PFSK-1 (cell line): ENCODE measurements at regions not wholly inside any gene's neighbourhood (a gene's known extent, or its start where the extent isn't known, plus 50 kb on each side); places are given as distances from the start of the nearest gene placed in this dataset.

Source experiments
- FOXP2 ChIP-seq: optimal IDR thresholded peaks from 2 replicates; pipeline ENCODE3; 2011; ENCODE audit warnings: borderline replicate concordance, control low read depth, inconsistent platforms; ENCODE audit not compliant: insufficient read depth; ENCODE audit errors: extremely low read length, extremely low read depth
- POLR2AphosphoS5 ChIP-seq: IDR thresholded peaks from 2 replicates; pipeline ENCODE4 v1.6.1; 2012; ENCODE audit warnings: low read depth, mild to moderate bottlenecking, control low read depth, low read length, moderate library complexity
- TAF1 ChIP-seq: IDR thresholded peaks from 2 replicates; pipeline ENCODE4 v1.6.1; 2012; ENCODE audit warnings: low read length, control low read depth, borderline replicate concordance; ENCODE audit not compliant: insufficient read depth
- TF ChIP-seq, protein P1 (sequence below), 2 experiments: IDR thresholded peaks; 2 replicates each; pipeline versions ENCODE4 v1.6.1 to v1.8.0; 2011 to 2012; ENCODE audit warnings: low read depth in 2 of 2, low read length in 2 of 2, control low read depth in 1 of 2, inconsistent platforms in 1 of 2, mild to moderate bottlenecking in 1 of 2, moderate library complexity in 1 of 2; ENCODE audit not compliant: insufficient read depth in 1 of 2

DNA sequence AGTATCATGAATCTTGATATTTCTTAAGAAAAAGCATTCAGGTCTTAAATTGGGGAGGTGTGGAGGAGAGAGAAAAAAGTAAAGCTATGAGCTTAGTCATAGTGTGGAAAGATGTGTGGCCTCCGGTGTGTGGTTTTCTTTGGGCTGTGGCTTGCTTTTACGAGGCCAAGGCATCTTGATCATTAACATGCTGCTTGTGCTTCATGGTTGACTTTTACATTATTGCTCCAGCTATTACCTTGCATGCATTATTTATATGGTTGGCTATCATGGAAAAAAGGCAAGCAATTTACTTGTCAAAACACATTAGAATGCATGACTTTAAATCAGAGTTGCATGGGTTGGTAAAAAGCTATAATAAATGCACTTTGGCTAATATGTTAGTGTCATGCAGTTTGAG, 300.7 kb upstream of the ADARB2 start:
- no peak for TF ChIP-seq POLR2AphosphoS5
- TF ChIP-seq TAF1, result no peak
- TF ChIP-seq, protein P1, sequence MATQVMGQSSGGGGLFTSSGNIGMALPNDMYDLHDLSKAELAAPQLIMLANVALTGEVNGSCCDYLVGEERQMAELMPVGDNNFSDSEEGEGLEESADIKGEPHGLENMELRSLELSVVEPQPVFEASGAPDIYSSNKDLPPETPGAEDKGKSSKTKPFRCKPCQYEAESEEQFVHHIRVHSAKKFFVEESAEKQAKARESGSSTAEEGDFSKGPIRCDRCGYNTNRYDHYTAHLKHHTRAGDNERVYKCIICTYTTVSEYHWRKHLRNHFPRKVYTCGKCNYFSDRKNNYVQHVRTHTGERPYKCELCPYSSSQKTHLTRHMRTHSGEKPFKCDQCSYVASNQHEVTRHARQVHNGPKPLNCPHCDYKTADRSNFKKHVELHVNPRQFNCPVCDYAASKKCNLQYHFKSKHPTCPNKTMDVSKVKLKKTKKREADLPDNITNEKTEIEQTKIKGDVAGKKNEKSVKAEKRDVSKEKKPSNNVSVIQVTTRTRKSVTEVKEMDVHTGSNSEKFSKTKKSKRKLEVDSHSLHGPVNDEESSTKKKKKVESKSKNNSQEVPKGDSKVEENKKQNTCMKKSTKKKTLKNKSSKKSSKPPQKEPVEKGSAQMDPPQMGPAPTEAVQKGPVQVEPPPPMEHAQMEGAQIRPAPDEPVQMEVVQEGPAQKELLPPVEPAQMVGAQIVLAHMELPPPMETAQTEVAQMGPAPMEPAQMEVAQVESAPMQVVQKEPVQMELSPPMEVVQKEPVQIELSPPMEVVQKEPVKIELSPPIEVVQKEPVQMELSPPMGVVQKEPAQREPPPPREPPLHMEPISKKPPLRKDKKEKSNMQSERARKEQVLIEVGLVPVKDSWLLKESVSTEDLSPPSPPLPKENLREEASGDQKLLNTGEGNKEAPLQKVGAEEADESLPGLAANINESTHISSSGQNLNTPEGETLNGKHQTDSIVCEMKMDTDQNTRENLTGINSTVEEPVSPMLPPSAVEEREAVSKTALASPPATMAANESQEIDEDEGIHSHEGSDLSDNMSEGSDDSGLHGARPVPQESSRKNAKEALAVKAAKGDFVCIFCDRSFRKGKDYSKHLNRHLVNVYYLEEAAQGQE (IDR thresholded peaks at IDR 0.05; ENCODE audit: insufficient read depth in 1 of 2, low read depth in 2 of 2, low read length in 2 of 2), result no peak
- no peak for TF ChIP-seq FOXP2
